ENCODE measurements at regions not wholly inside any gene's neighbourhood (a gene's known extent, or its start where the extent isn't known, plus 50 kb on each side); places are given as distances from the start of the nearest gene placed in this dataset.
"Not testable (repeated sequence)": the region's sequence is repeated elsewhere in the genome, so short reads cannot be mapped to it uniquely, and the experiment has no call there.

DNA sequence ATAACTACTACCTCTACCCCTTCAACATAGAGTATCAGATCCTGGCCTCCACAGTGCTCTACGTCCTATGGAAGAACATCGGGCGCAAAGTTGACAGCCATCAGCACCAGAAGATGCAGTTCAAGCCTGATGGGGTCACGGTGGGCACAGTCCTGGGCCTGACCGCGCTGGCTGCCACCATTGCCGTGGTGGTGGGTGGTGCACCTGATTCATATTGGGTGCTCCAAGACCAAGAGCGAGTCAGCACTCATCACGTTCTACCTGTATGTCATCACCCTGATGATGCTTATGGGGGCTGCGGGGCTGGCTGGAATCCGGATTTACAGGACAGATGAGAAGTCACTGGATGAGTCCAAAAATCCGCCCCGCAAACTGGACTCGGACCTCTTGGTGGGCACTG, 846.4 kb downstream of the RPIA start:
- H3K4me2 ChIP-seq (ENCODE audit: low read length); H3K36me3 ChIP-seq (ENCODE audit: low read depth, low read length); H3K9me3 ChIP-seq (ENCODE audit: low read length); DNase-seq; H3K4me3 ChIP-seq (ENCODE audit: low read length); H3K9ac ChIP-seq (ENCODE audit: low read length); H3K79me2 ChIP-seq (ENCODE audit: low read length); H3K27ac ChIP-seq (ENCODE audit: low read length); H3K9me2 ChIP-seq (replicated peaks; ENCODE audit: low read length); intact Hi-C loops (cut with micrococcal nuclease); H4K20me1 ChIP-seq (ENCODE audit: low read length); H3K4me1 ChIP-seq (ENCODE audit: insufficient read depth, low read length); H3K27me3 ChIP-seq (ENCODE audit: low read length); POLR2A ChIA-PET (ENCODE audit: unreplicated experiment); ATAC-seq; CTCF ChIA-PET; H2AFZ ChIP-seq (ENCODE audit: low read length); H3F3A ChIP-seq (ENCODE audit: low read length, unreplicated experiment); BruUV-seq (replicated peaks): not testable (repeated sequence)

DNA sequence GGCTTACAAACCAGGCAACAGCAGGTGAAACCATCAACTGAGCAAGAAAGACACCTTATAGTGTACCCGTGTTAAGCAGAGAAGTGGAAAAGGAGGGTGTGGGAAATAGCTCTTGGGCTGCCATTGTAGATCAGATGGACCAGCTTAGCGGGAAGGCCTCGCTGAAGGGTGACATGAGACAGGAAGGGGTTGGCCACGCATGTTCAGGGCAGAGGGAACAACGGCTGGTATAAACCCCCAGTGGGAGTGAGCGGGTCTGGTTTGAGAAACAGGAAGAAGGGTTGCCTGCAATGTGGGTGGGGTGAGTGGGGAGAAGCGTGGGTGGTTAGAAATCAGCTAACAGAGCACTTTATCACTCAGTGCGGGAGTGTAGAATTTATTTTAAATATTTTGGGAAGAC, 852.6 kb downstream of the RPIA start:
- ATAC-seq; H3K4me3 ChIP-seq (ENCODE audit: low read length); H3K4me1 ChIP-seq (ENCODE audit: insufficient read depth, low read length); POLR2A ChIA-PET (ENCODE audit: unreplicated experiment); intact Hi-C loops (cut with micrococcal nuclease); H3K4me2 ChIP-seq (ENCODE audit: low read length); H3K27me3 ChIP-seq (ENCODE audit: low read length); H3K9me2 ChIP-seq (replicated peaks; ENCODE audit: low read length); H3K27ac ChIP-seq (ENCODE audit: low read length); H3F3A ChIP-seq (ENCODE audit: low read length, unreplicated experiment); H2AFZ ChIP-seq (ENCODE audit: low read length); H3K79me2 ChIP-seq (ENCODE audit: low read length); H3K9ac ChIP-seq (ENCODE audit: low read length); H3K36me3 ChIP-seq (ENCODE audit: low read depth, low read length); H4K20me1 ChIP-seq (ENCODE audit: low read length); DNase-seq; CTCF ChIA-PET; H3K9me3 ChIP-seq (ENCODE audit: low read length); BruUV-seq (replicated peaks): not testable (repeated sequence)

DNA sequence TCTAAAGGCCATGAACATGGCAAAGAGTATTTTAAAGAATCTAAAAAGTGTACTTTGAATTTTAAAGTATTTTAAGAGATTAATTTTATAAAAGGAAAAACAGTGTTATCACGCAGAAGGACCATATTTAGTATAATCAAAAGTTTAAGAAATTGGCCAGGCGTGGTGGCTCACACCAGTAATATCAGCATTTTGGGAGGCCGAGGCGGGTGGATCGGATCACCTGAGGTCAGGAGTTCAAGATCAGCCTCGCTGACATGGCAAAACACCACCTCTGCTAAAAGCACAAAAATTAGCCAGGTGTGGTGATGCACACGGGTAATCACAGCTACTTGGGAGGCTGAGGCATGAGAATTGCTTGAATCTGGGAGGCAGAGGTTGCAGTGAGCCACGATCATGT, 887.7 kb downstream of the RPIA start:
- H3K27me3 ChIP-seq (ENCODE audit: low read length); H3K9me3 ChIP-seq (ENCODE audit: low read length); H3K4me3 ChIP-seq (ENCODE audit: low read length); ATAC-seq; POLR2A ChIA-PET (ENCODE audit: unreplicated experiment); H2AFZ ChIP-seq (ENCODE audit: low read length); H3K9me2 ChIP-seq (replicated peaks; ENCODE audit: low read length); H3K9ac ChIP-seq (ENCODE audit: low read length); H3K27ac ChIP-seq (ENCODE audit: low read length); H3K4me2 ChIP-seq (ENCODE audit: low read length); H3F3A ChIP-seq (ENCODE audit: low read length, unreplicated experiment); DNase-seq; H3K4me1 ChIP-seq (ENCODE audit: insufficient read depth, low read length); H4K20me1 ChIP-seq (ENCODE audit: low read length); H3K79me2 ChIP-seq (ENCODE audit: low read length); H3K36me3 ChIP-seq (ENCODE audit: low read depth, low read length); BruUV-seq (replicated peaks); CTCF ChIA-PET; intact Hi-C loops (cut with micrococcal nuclease): not testable (repeated sequence)

DNA sequence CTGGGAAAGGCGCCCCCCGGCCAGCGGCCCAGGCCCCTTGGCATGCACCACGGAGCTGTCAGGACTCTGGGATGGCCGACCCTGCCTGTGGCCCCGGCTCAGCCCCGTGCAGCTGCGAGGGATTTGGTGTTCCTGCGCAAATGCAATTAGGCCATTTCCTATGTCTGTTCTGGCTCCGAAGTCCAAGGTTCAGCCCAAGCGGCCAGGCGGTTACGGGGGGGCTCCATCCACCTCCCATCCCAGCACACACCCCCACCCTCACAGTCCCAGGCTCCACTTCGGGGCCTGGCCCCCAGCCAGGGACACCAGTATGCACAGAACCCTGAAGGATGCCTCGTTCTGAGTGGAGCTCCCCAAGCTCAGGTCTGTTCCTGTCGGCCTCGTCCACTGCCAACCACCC, 891.3 kb downstream of the RPIA start:
- intact Hi-C loops (cut with micrococcal nuclease); H4K20me1 ChIP-seq (ENCODE audit: low read length); H3K27ac ChIP-seq (ENCODE audit: low read length); H3K9ac ChIP-seq (ENCODE audit: low read length); H3K36me3 ChIP-seq (ENCODE audit: low read depth, low read length); CTCF ChIA-PET; H3K4me1 ChIP-seq (ENCODE audit: insufficient read depth, low read length); H3K79me2 ChIP-seq (ENCODE audit: low read length); DNase-seq; H3K9me2 ChIP-seq (replicated peaks; ENCODE audit: low read length); H3K4me3 ChIP-seq (ENCODE audit: low read length); ATAC-seq; H2AFZ ChIP-seq (ENCODE audit: low read length); H3F3A ChIP-seq (ENCODE audit: low read length, unreplicated experiment); H3K27me3 ChIP-seq (ENCODE audit: low read length); H3K4me2 ChIP-seq (ENCODE audit: low read length); H3K9me3 ChIP-seq (ENCODE audit: low read length); BruUV-seq (replicated peaks); POLR2A ChIA-PET (ENCODE audit: unreplicated experiment): not testable (repeated sequence)

DNA sequence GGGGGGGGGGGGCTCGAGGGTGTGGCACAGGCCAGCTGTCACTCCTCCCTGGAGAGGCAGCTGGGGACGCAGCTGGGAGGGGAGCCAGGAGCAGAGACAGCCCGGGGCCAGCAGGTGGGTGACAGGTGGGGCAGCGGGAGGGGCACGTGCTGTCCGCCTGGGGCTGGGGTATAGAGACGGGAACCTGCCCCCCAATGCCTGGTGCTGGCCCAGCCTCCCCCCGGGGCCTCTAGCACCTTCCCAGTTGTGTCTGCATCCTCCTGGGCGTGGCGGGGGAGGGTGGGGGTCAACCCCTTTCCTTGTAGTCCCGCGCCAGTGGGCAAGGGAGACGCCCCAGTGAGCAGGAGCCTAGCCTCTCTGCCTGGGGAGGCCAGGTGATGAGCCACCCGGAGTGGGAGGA, 892.6 kb downstream of the RPIA start:
- intact Hi-C loops (cut with micrococcal nuclease); H3K4me1 ChIP-seq (ENCODE audit: insufficient read depth, low read length); ATAC-seq; H3K36me3 ChIP-seq (ENCODE audit: low read depth, low read length); H3K4me3 ChIP-seq (ENCODE audit: low read length); H3K4me2 ChIP-seq (ENCODE audit: low read length); CTCF ChIA-PET; H3K27me3 ChIP-seq (ENCODE audit: low read length); H3F3A ChIP-seq (ENCODE audit: low read length, unreplicated experiment); H3K9me2 ChIP-seq (replicated peaks; ENCODE audit: low read length); H4K20me1 ChIP-seq (ENCODE audit: low read length); H3K79me2 ChIP-seq (ENCODE audit: low read length); BruUV-seq (replicated peaks); H3K9me3 ChIP-seq (ENCODE audit: low read length); H2AFZ ChIP-seq (ENCODE audit: low read length); H3K27ac ChIP-seq (ENCODE audit: low read length); DNase-seq; H3K9ac ChIP-seq (ENCODE audit: low read length); POLR2A ChIA-PET (ENCODE audit: unreplicated experiment): not testable (repeated sequence)

DNA sequence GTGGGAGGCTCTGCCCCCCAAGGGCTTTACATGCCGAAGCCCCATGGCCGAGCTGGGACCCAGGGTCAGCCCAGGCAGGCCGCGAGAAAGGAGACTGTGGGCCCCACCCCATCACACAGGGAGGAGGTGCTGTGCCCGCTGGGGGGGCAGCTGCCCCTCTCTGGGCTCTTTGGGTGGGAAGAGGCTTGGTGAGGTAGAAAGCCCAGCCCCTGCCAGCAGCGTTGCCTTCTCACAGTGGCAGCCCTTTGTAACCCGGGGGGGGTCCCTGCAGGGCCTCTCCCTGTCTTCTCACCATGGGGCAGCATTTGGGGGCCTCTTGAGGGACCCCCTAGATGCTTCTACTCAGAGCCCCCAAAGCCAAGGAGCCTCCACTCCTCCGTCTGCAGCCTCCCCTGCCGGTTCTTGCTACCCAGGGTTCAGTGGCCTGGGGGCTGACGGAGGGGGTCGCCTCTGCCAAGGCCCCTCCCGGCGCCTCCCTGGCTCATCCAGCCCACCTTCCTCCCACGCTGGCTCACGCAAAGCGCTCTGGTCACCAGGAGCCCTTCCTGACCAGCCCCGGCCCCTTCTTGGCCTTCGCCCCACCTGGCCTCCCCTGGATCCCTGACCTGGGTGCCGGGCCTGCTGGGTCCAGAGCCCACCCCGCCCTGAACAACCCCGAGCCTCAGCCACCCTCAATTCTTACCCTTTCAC, 893.5 kb downstream of the RPIA start:
- H2AFZ ChIP-seq (ENCODE audit: low read length); H3K27ac ChIP-seq (ENCODE audit: low read length); H3K36me3 ChIP-seq (ENCODE audit: low read depth, low read length); DNase-seq; H3K9me2 ChIP-seq (replicated peaks; ENCODE audit: low read length); H3K27me3 ChIP-seq (ENCODE audit: low read length); H4K20me1 ChIP-seq (ENCODE audit: low read length); H3K9me3 ChIP-seq (ENCODE audit: low read length); POLR2A ChIA-PET (ENCODE audit: unreplicated experiment); H3K79me2 ChIP-seq (ENCODE audit: low read length); CTCF ChIA-PET; ATAC-seq; H3K9ac ChIP-seq (ENCODE audit: low read length); intact Hi-C loops (cut with micrococcal nuclease); H3F3A ChIP-seq (ENCODE audit: low read length, unreplicated experiment); H3K4me1 ChIP-seq (ENCODE audit: insufficient read depth, low read length): not testable (repeated sequence)
- Histone ChIP-seq H3K4me2 (ENCODE audit: low read length) (peak overlapping the region; percentile 44; the same call in 1 of the 2 replicates), H3K4me3 (ENCODE audit: low read length) (peak overlapping the region; percentile 64; the same call in 1 of the 2 replicates)
- BruUV-seq (replicated peaks) = TSS peak; percentile 76

DNA sequence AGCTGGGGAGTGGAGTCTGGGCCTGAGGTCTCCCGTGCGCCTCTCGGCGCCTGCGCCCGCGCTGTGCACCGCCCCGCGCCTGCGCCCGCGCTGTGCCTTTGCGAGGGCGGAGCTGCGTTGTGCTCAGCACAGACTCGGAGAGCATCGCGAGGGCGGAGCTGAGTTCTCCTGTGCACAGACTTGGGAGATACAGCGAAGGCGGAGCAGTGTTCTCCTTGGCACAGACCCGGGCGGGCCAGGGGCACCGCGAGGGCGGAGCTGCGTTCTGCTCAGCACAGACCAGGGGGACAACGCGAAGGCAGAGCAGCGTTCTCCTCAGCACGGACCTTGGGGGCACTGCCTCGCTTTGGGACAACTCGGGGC, 894.1 kb downstream of the RPIA start:
- H3K36me3 ChIP-seq (ENCODE audit: low read depth, low read length); BruUV-seq (replicated peaks); H3K27me3 ChIP-seq (ENCODE audit: low read length); CTCF ChIA-PET; H3K9me2 ChIP-seq (replicated peaks; ENCODE audit: low read length); POLR2A ChIA-PET (ENCODE audit: unreplicated experiment); H4K20me1 ChIP-seq (ENCODE audit: low read length); H3K27ac ChIP-seq (ENCODE audit: low read length); H3F3A ChIP-seq (ENCODE audit: low read length, unreplicated experiment); H3K9ac ChIP-seq (ENCODE audit: low read length); H3K4me1 ChIP-seq (ENCODE audit: insufficient read depth, low read length); intact Hi-C loops (cut with micrococcal nuclease); H3K9me3 ChIP-seq (ENCODE audit: low read length); H3K79me2 ChIP-seq (ENCODE audit: low read length): not testable (repeated sequence)
- H3K4me3 ChIP-seq (ENCODE audit: low read length) = peak overlapping the region; percentile 64
- peak overlapping the region; percentile 71 for H3K4me2 ChIP-seq (ENCODE audit: low read length)
- peak; percentile 60 for DNase-seq
- peak overlapping the region; percentile 76 for H2AFZ ChIP-seq (ENCODE audit: low read length)
- peak; percentile 100 for ATAC-seq
